ENCODE measurements at regions not wholly inside any gene's neighbourhood (a gene's known extent, or its start where the extent isn't known, plus 50 kb on each side); places are given as distances from the start of the nearest gene placed in this dataset.
"Not testable (repeated sequence)": the region's sequence is repeated elsewhere in the genome, so short reads cannot be mapped to it uniquely, and the experiment has no call there.

DNA sequence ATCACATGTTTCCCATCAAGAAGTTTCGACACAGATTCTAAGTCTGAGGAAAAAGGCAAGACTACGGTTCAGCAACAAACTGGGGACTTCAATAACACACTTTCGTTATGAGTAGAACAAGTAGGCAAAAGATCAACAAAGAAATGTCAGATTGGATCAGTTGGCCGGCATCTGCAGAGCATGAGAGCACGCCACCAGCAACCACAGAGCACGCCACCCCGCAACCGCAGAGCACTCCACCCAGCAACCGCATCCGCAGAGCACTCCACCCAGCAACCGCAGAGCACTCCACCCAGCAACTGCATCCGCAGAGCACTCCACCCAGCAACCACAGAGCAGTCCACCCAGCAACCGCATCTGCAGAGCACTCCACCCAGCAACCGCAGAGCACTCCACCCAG lies 89.7 kb upstream of the FAM20C start:
- Histone ChIP-seq H3K4me1 (no peaks in the 10 kb centered on the region), H3K27ac (no peak overlapping the region), H3K4me3 (no peak overlapping the region), H3K36me3 (ENCODE audit: insufficient read depth in 1 of 2, low read depth in 1 of 2) (no peaks in the 10 kb centered on the region), H3K9me3 (peaks cover 8% of the 10 kb centered on the region), H3K27me3 (ENCODE audit: insufficient read depth in 3 of 3, low read length in 2 of 3) (no peaks in the 10 kb centered on the region)
- intact Hi-C loops (cut with DNase I), result no loop called here
- WGBS, 3 donors, result 70 to 80% (median 77%) methylated on average over 11 to 14 of the region's 14 CpGs
- no peak for TF ChIP-seq CTCF (IDR thresholded peaks at IDR 0.05)
- DNase-seq (no peak), ATAC-seq (no peak)

DNA sequence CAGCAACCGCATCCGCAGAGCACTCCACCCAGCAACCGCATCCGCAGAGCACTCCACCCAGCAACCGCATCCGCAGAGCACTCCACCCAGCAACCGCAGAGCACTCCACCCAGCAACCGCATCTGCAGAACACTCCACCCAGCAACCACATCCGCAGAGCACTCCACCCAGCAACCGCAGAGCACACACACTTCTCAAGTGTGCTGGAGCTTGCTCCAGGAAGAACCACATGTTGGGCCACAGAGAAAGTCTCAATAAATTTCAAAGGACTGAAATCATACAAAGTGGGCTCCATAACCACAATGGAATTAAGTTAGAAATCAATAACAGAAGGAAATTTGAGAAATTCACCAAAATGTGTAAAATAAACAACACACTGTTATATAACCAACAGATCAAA lies 88.4 kb upstream of the FAM20C start:
- H3K36me3 ChIP-seq (ENCODE audit: insufficient read depth in 1 of 2, low read depth in 1 of 2); H3K9me3 ChIP-seq; ATAC-seq; H3K27ac ChIP-seq; H3K27me3 ChIP-seq (ENCODE audit: insufficient read depth in 3 of 3, low read length in 2 of 3); DNase-seq; H3K4me1 ChIP-seq; intact Hi-C loops (cut with DNase I); H3K4me3 ChIP-seq: not testable (repeated sequence)
- WGBS, 3 donors, result 89 to 98% (median 97%) methylated on average over 3 to 6 of the region's 10 CpGs

DNA sequence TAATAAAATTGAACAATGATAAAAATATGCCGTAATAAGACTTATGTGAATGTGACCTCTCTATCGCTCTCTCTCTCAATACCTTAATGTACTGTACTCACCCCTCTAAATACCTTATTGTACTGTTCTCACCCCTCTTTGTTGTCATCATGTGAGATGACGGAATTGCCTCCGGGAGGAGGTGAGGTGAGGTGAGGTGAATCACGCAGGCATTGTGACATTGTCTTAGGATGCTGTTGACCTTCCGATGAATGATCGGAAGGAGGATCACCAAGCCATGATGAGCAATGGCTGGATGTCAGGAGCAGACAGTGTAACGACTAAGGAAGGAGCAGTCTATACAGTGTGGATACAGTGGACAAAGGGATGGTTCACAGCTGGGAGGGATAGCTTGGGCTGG lies 87.4 kb upstream of the FAM20C start:
- Histone ChIP-seq H3K9me3 (no peaks in the 10 kb centered on the region), H3K27ac (no peak overlapping the region), H3K36me3 (ENCODE audit: insufficient read depth in 1 of 2, low read depth in 1 of 2) (no peaks in the 10 kb centered on the region), H3K4me3 (no peak overlapping the region), H3K27me3 (ENCODE audit: insufficient read depth in 3 of 3, low read length in 2 of 3) (peaks cover 0 to 1% (median 0%) of the 10 kb centered on the region in 3 donors), H3K4me1 (no peaks in the 10 kb centered on the region)
- no peak for ATAC-seq
- intact Hi-C loops (cut with DNase I), result no loop called here
- no peak for TF ChIP-seq CTCF (IDR thresholded peaks at IDR 0.05)
- WGBS, 3 donors, result 95 to 96% (median 95%) methylated on average over 8 of the region's 8 CpGs
- DNase-seq, result no peak

DNA sequence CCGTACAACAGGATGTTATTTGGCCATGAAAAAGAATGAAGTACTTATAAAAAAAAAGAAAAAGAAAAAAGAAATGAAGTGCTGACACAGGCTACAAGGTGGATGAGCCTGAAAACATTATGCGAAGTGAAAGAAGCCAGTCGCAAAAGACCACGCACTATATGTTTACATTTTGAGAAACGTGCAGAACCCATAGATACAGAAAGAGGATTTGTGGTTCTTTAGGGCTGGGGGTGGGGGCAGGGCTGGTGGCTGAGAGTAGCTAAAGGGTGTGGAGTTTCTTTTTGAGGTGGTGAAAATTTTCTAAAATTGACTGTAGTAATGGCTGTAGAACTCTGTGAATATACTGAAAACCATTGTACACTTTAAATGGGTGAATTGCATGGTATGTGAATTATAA lies 86.0 kb upstream of the FAM20C start:
- Histone ChIP-seq H3K36me3 (ENCODE audit: insufficient read depth in 1 of 2, low read depth in 1 of 2) (no peaks in the 10 kb centered on the region), H3K27me3 (ENCODE audit: insufficient read depth in 3 of 3, low read length in 2 of 3) (peaks cover 0 to 10% (median 3%) of the 10 kb centered on the region in 3 donors), H3K4me3 (no peak overlapping the region), H3K27ac (no peak overlapping the region), H3K9me3 (peaks cover under 1% of the 10 kb centered on the region), H3K4me1 (no peaks in the 10 kb centered on the region)
- DNase-seq (no peak), ATAC-seq (no peak)
- WGBS, 3 donors, result 77 to 87% (median 83%) methylated on average over 5 of the region's 5 CpGs
- intact Hi-C loops (cut with DNase I), result no loop called here
- no peak for TF ChIP-seq CTCF (IDR thresholded peaks at IDR 0.05)

DNA sequence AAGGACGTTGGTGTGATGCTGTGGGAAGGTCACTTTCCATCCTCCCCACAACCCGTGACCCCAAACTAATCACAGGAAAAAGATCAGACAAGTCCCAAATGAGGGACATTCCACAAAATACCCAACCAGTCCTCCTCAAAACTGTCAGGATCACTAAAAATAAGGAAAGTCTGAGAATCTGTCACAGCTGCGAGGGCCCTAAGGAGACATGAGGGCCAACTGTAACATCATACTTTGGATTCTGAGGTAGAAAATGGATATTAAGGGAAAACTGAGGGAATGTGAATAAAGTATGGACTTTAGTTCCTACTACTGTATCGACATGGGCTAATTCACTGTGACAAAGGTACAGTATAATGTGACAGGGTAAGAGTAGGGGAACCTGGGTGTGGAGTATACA lies 85.1 kb upstream of the FAM20C start:
- ATAC-seq, result no peak
- no peak overlapping the region for H3K4me3 ChIP-seq
- H3K36me3 ChIP-seq (ENCODE audit: insufficient read depth in 1 of 2, low read depth in 1 of 2), result no peaks in the 10 kb centered on the region
- H3K27ac ChIP-seq, result no peak overlapping the region
- H3K9me3 ChIP-seq, result peaks cover 8% of the 10 kb centered on the region
- H3K27me3 ChIP-seq (ENCODE audit: insufficient read depth in 3 of 3, low read length in 2 of 3), result peaks cover 0 to 11% (median 3%) of the 10 kb centered on the region in 3 donors
- H3K4me1 ChIP-seq, result no peaks in the 10 kb centered on the region
- intact Hi-C loops (cut with DNase I), result no loop called here
- WGBS, 3 donors, result 48 to 65% (median 57%) methylated on average over 4 of the region's 4 CpGs
- no peak for TF ChIP-seq CTCF (IDR thresholded peaks at IDR 0.05)
- DNase-seq, result no peak
